ENCODE measurements at regions not wholly inside any gene's neighbourhood (a gene's known extent, or its start where the extent isn't known, plus 50 kb on each side); places are given as distances from the start of the nearest gene placed in this dataset.
"Not testable (repeated sequence)": the region's sequence is repeated elsewhere in the genome, so short reads cannot be mapped to it uniquely, and the experiment has no call there.

DNA sequence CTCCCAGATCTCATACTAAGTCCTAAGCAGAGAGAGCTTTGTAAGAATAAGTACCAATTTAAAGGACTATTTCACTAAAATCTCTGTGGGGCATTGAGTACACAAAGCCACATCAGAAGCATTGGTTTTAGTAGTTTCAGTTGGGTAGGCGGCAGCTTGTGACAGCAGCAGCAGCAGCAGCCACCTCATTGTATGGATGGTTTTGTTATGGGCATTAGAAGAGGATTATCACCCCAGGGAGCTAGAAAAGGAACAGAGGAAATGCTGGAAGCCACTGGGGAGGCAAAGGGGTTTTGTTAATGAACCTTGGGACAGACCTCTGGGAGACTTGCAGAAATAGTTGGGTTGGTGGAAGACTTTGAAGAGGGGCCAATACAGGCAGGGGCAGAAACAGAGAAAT, 93.9 kb upstream of the FRMPD3 start (continued):
- no peak for TF ChIP-seq RFX5 (IDR thresholded peaks at IDR 0.05)
- no peak for TF ChIP-seq HOXB5 (CRISPR knock-in tag; IDR thresholded peaks at IDR 0.05)
- TF ChIP-seq RARB (CRISPR knock-in tag; IDR thresholded peaks at IDR 0.05) = no peak
- no peak for TF ChIP-seq ESRRA (IDR thresholded peaks at IDR 0.05; ENCODE audit: borderline replicate concordance, low read length)

DNA sequence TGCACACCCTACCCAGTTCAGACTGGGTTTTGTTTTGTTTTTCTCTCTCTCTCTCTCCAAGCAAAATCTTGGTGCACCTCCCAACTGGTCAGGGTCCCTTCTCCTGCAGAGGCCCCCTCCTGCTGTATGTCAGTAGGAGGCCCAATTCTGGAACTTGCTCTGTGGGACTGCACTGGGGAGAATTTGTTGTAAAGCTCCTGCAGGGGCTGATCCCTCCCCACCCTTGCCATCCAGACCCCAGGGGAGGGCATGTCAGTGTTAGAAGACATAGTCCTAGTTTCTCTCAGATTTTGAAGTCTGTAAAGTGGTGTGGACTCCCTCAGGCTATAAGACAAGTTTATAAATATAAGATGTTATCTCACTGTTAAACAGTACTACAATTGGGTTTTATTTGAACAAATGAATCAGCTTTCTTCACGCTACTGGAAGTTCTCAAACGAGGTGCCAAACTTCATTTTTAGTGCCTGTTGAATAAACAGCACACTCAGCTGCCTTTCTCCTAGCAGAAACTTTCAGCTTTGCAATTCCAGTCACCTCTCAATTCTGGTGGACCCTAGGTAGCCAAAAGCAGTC, 88.6 kb upstream of the FRMPD3 start:
- WGBS (ENCODE audit: missing lambda C conversion rate) = 15% methylated on average over 2 of the region's 2 CpGs
- Histone ChIP-seq H3K4me1 (no peaks in the 10 kb centered on the region), H3K27ac (no peak overlapping the region), H3K4me2 (no peak overlapping the region), H3K9me3 (no peaks in the 10 kb centered on the region), H3K4me3 (no peak overlapping the region)
- TF ChIP-seq GATA3 (IDR thresholded peaks at IDR 0.05; ENCODE audit: borderline replicate concordance) = peak; percentile 42; the same call in 1 of the 2 replicates
- no peak for TF ChIP-seq RNF2 (IDR thresholded peaks at IDR 0.05; ENCODE audit: borderline replicate concordance, low read depth)
- ChIA-PET POLR2A (no interaction called here), CTCF (no interaction called here)
- no peak for FAIRE-seq
- DNase-seq (ENCODE audit: low read depth in 1 of 2, low spot score in 1 of 2) = no peak
- ATAC-seq = no peak

DNA sequence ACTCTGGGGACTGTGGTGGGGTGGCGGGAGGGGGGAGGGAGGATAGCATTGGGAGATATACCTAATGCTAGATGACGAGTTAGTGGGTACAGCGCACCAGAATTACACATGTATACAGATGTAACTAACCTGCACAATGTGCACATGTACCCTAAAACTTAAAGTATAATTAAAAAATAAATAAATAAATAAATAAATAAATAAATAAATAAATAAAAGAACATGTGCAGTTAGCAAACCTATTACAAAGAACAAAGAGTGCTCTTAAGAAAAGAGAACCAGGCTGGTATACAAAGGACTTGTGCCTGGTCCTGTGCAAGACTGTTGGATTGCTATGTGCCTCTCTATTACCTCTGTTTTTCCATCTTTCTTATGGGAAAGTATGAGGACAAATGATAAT, 79.3 kb upstream of the FRMPD3 start:
- WGBS (ENCODE audit: missing lambda C conversion rate) = 45% methylated on average over 3 of the region's 3 CpGs
- DNase-seq (ENCODE audit: low read depth in 1 of 2, low spot score in 1 of 2); H3K9me3 ChIP-seq; H3K4me3 ChIP-seq; CTCF ChIA-PET; H3K27ac ChIP-seq; FAIRE-seq; ATAC-seq; POLR2A ChIA-PET; H3K4me1 ChIP-seq; H3K4me2 ChIP-seq: not testable (repeated sequence)
- peak; percentile 43 for TF ChIP-seq ZC3H11A (IDR thresholded peaks at IDR 0.05)

- Histone ChIP-seq H3K4me3 (no peak overlapping the region), H3K9me3 (no peaks in the 10 kb centered on the region), H3K27ac (no peak overlapping the region), H3K4me2 (no peak overlapping the region), H3K4me1 (no peaks in the 10 kb centered on the region)
- DNase-seq (ENCODE audit: low read depth in 1 of 2, low spot score in 1 of 2) = no peak
- TF ChIP-seq NR3C1 (IDR thresholded peaks at IDR 0.05) = no peak
- TF ChIP-seq HOXB5 (CRISPR knock-in tag; IDR thresholded peaks at IDR 0.05) = no peak
- no peak for TF ChIP-seq ESRRA (IDR thresholded peaks at IDR 0.05; ENCODE audit: borderline replicate concordance, low read length)
- no peak for TF ChIP-seq SREBF2 (IDR thresholded peaks at IDR 0.05)
- TF ChIP-seq SMC3 (IDR thresholded peaks at IDR 0.05) = no peak
- TF ChIP-seq RARB (CRISPR knock-in tag; IDR thresholded peaks at IDR 0.05) = no peak
- TF ChIP-seq POLR2A (IDR thresholded peaks at IDR 0.05; ENCODE audit: low read length) = no peak
- FAIRE-seq = no peak
- WGBS (ENCODE audit: missing lambda C conversion rate) = no CpG with 5 or more reads among the region's 2 CpGs
- CTCF ChIA-PET = no interaction called here
- POLR2A ChIA-PET = no interaction called here
- ATAC-seq = no peak
Measured at GRCh38 chrX:107374132-107374531, 75.3 kb upstream of the FRMPD3 start.

GRCh38 chrX:107374831-107375230, 74.6 kb upstream of the FRMPD3 start:
- Histone ChIP-seq H3K4me3 (no peak overlapping the region), H3K4me1 (no peaks in the 10 kb centered on the region), H3K27ac (no peak overlapping the region), H3K4me2 (no peak overlapping the region), H3K9me3 (no peaks in the 10 kb centered on the region)
- FAIRE-seq (no peak), ATAC-seq (no peak), DNase-seq (ENCODE audit: low read depth in 1 of 2, low spot score in 1 of 2) (no peak)
- no peak for TF ChIP-seq TP53 (CRISPR knock-in tag; IDR thresholded peaks at IDR 0.05)
- TF ChIP-seq HOXB5 (CRISPR knock-in tag; IDR thresholded peaks at IDR 0.05) = no peak
- TF ChIP-seq HOXB13 (CRISPR knock-in tag; IDR thresholded peaks at IDR 0.05; ENCODE audit: low read depth) = no peak
- TF ChIP-seq MYC (IDR thresholded peaks at IDR 0.05; ENCODE audit: borderline replicate concordance, low read length) = no peak
- no peak for TF ChIP-seq JUN (IDR thresholded peaks at IDR 0.05)
- no peak for TF ChIP-seq ZC3H11A (IDR thresholded peaks at IDR 0.05)
- no peak for TF ChIP-seq SMC3 (IDR thresholded peaks at IDR 0.05)
- no peak for TF ChIP-seq POLR2A (IDR thresholded peaks at IDR 0.05; ENCODE audit: low read length)
- no peak for TF ChIP-seq ELK1 (IDR thresholded peaks at IDR 0.05; ENCODE audit: low read depth, low read length)
- ChIA-PET CTCF (no interaction called here), POLR2A (no interaction called here)

GRCh38 chrX:107376186-107376585, 73.3 kb upstream of the FRMPD3 start:
- H3K4me1 ChIP-seq; H3K4me3 ChIP-seq; DNase-seq (ENCODE audit: low read depth in 1 of 2, low spot score in 1 of 2); ATAC-seq; H3K27ac ChIP-seq; H3K9me3 ChIP-seq; FAIRE-seq; H3K4me2 ChIP-seq; CTCF ChIA-PET; POLR2A ChIA-PET: not testable (repeated sequence)

Measured in A549 (cell line).